ENCODE measurements at regions not wholly inside any gene's neighbourhood (a gene's known extent, or its start where the extent isn't known, plus 50 kb on each side); places are given as distances from the start of the nearest gene placed in this dataset.

DNA sequence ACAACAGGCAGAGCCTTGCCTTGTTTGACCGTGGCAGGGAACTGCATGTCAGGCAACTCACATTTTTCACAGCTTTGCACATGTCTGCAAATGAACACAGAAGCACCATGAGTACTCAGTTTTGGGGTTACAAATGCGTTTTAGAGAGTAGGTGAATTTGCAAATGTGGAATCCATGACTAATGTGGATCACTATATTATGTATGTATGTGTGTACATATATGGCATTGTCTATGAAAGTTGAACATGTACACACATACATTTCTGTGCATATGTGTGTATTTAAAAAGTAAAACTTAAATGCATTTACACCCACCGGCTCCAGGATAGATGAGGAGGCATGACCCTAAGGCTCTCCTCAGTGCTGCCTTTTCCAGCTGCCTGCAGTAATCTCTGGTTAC lies 65.1 kb downstream of the SOWAHC start:
- ATAC-seq (ENCODE audit: low read depth) (no peak), DNase-seq (no peak)
- H3K9ac ChIP-seq (ENCODE audit: low read depth, low read length): no peak overlapping the region
- no peak overlapping the region for H4K5ac ChIP-seq (ENCODE audit: low read depth, low read length)
- no peak overlapping the region for H2AK5ac ChIP-seq (ENCODE audit: low read depth, low read length)
- peaks cover 46% of the 10 kb centered on the region for H3K27me3 ChIP-seq (ENCODE audit: control insufficient read depth, insufficient read depth, low read length)
- H3K4me2 ChIP-seq (ENCODE audit: low read depth, low read length): no peak overlapping the region
- H3K14ac ChIP-seq (replicated peaks; ENCODE audit: low read depth, low read length): no peak overlapping the region
- no peak for TF ChIP-seq BHLHE40 (IDR thresholded peaks at IDR 0.05; ENCODE audit: low read depth, low read length)
- no peak overlapping the region for H2AFZ ChIP-seq (replicated peaks; ENCODE audit: low read length, poor library complexity)
- no peak overlapping the region for H4K8ac ChIP-seq (ENCODE audit: low read depth in 2 of 2, low read length in 2 of 2)
- no peak overlapping the region for H2BK5ac ChIP-seq (ENCODE audit: low read depth, low read length, poor library complexity, severe bottlenecking)
- H3K36me3 ChIP-seq (ENCODE audit: control insufficient read depth, insufficient read depth, low read length): no peaks in the 10 kb centered on the region
- no peak overlapping the region for H3K23ac ChIP-seq (ENCODE audit: low read depth, low read length)
- dilution Hi-C loops (cut with HindIII; ENCODE audit: low sequenced_read_pairs, unreplicated experiment): no loop called here
- no peak overlapping the region for H2BK20ac ChIP-seq (ENCODE audit: low read depth, low read length)
- BruUV-seq (replicated peaks): no TSS peak
- H3K4me1 ChIP-seq (ENCODE audit: control insufficient read depth, insufficient read depth, low read length): peaks cover 4% of the 10 kb centered on the region; the same call in 1 of the 2 replicates
- no peak overlapping the region for H4K91ac ChIP-seq (ENCODE audit: insufficient read depth, low read depth, low read length)
- H3K9me3 ChIP-seq (ENCODE audit: control insufficient read depth, insufficient read depth, low read length): no peaks in the 10 kb centered on the region
- no peak overlapping the region for H2BK15ac ChIP-seq (ENCODE audit: low read depth, low read length)
- in situ Hi-C loops (cut with MboI; ENCODE audit: low sequenced_read_pairs): no loop called here
- no peaks in the 10 kb centered on the region for H3K79me1 ChIP-seq (ENCODE audit: low read depth in 1 of 2, low read length in 2 of 2)
- H3K56ac ChIP-seq (ENCODE audit: extremely low read depth, insufficient read depth, low read length): no peak overlapping the region
- CTCF ChIA-PET: no interaction called here
- intact Hi-C loops (cut with micrococcal nuclease): no loop called here
- H3K9me1 ChIP-seq (ENCODE audit: insufficient read depth, low read length): no peaks in the 10 kb centered on the region
- H2AK9ac ChIP-seq (replicated peaks; ENCODE audit: low read depth, low read length, poor library complexity): no peak overlapping the region
- H3K27ac ChIP-seq (ENCODE audit: insufficient read depth, low read length): no peak overlapping the region
- 100% methylated on average over 1 of the region's 3 CpGs; no CpG with 5 or more reads in 1 of the 2 experiments for WGBS, 2 experiments (ENCODE audit: extremely low coverage in 2 of 2, insufficient read length in 1 of 2)
- POLR2A ChIA-PET (ENCODE audit: unreplicated experiment): no interaction called here
- H3K4me3 ChIP-seq (ENCODE audit: insufficient read depth, low read depth, low read length): no peak overlapping the region
- H4K20me1 ChIP-seq (ENCODE audit: insufficient read depth, low read length): no peaks in the 10 kb centered on the region
- no peak overlapping the region for H2BK120ac ChIP-seq (ENCODE audit: low read depth, low read length)
- no peak overlapping the region for H3K4ac ChIP-seq (ENCODE audit: low read depth, low read length)
- no peak overlapping the region for H3K18ac ChIP-seq (ENCODE audit: low read depth, low read length)

Data from IMR-90 (cell line).